ENCODE measurements at regions not wholly inside any gene's neighbourhood (a gene's known extent, or its start where the extent isn't known, plus 50 kb on each side); places are given as distances from the start of the nearest gene placed in this dataset.

GRCh38 chr14:65833267-65833880 lies 420.8 kb downstream of the FUT8 start:
- no peak for DNase-seq (ENCODE audit: low spot score)
- Mint-ChIP-seq H3K27me3 (ENCODE audit: unreplicated experiment) (peaks cover 5% of the 10 kb centered on the region), H3K4me3 (ENCODE audit: unreplicated experiment) (no peak overlapping the region), H3K4me1 (ENCODE audit: unreplicated experiment) (peaks cover 16% of the 10 kb centered on the region), H3K27ac (ENCODE audit: unreplicated experiment) (no peak overlapping the region), H3K36me3 (ENCODE audit: low read depth, unreplicated experiment) (peaks cover 6% of the 10 kb centered on the region), H3K9me3 (ENCODE audit: unreplicated experiment) (no peaks in the 10 kb centered on the region)
- no peak for TF ChIP-seq CTCF (IDR thresholded peaks at IDR 0.05; ENCODE audit: unreplicated experiment)

- DNase-seq (ENCODE audit: low spot score), result no peak
- H3K9me3 Mint-ChIP-seq (ENCODE audit: unreplicated experiment), result no peaks in the 10 kb centered on the region
Observed at GRCh38 chr14:65834051-65834450, 421.5 kb downstream of the FUT8 start.

GRCh38 chr14:65834812-65835211 lies 422.3 kb downstream of the FUT8 start:
- Mint-ChIP-seq H3K4me1 (ENCODE audit: unreplicated experiment) (peaks cover 27% of the 10 kb centered on the region), H3K4me3 (ENCODE audit: unreplicated experiment) (no peak overlapping the region), H3K27me3 (ENCODE audit: unreplicated experiment) (peaks cover 9% of the 10 kb centered on the region), H3K9me3 (ENCODE audit: unreplicated experiment) (no peaks in the 10 kb centered on the region), H3K36me3 (ENCODE audit: low read depth, unreplicated experiment) (peaks cover 6% of the 10 kb centered on the region), H3K27ac (ENCODE audit: unreplicated experiment) (no peak overlapping the region)
- DNase-seq (ENCODE audit: low spot score), result no peak
- TF ChIP-seq CTCF (IDR thresholded peaks at IDR 0.05; ENCODE audit: unreplicated experiment), result no peak

More at GRCh38 chr14:65834051-65834450, 421.5 kb downstream of the FUT8 start:
- Mint-ChIP-seq H3K4me3 (ENCODE audit: unreplicated experiment) (no peak overlapping the region), H3K27ac (ENCODE audit: unreplicated experiment) (no peak overlapping the region), H3K4me1 (ENCODE audit: unreplicated experiment) (peaks cover 21% of the 10 kb centered on the region), H3K36me3 (ENCODE audit: low read depth, unreplicated experiment) (peaks cover 6% of the 10 kb centered on the region), H3K27me3 (ENCODE audit: unreplicated experiment) (peaks cover 9% of the 10 kb centered on the region)
- TF ChIP-seq CTCF (IDR thresholded peaks at IDR 0.05; ENCODE audit: unreplicated experiment), result no peak

- H3K4me1 Mint-ChIP-seq (ENCODE audit: unreplicated experiment), result peaks cover 29% of the 10 kb centered on the region
- H3K27me3 Mint-ChIP-seq (ENCODE audit: unreplicated experiment), result peaks cover 5% of the 10 kb centered on the region
- H3K27ac Mint-ChIP-seq (ENCODE audit: unreplicated experiment), result no peak overlapping the region
- no peak for TF ChIP-seq CTCF (IDR thresholded peaks at IDR 0.05; ENCODE audit: unreplicated experiment)
- peaks cover 6% of the 10 kb centered on the region for H3K36me3 Mint-ChIP-seq (ENCODE audit: low read depth, unreplicated experiment)
- DNase-seq (ENCODE audit: low spot score), result no peak
- no peaks in the 10 kb centered on the region for H3K9me3 Mint-ChIP-seq (ENCODE audit: unreplicated experiment)
- H3K4me3 Mint-ChIP-seq (ENCODE audit: unreplicated experiment), result no peak overlapping the region
Observed at GRCh38 chr14:65835501-65835900, 423.0 kb downstream of the FUT8 start.

GRCh38 chr14:65838565-65838964 lies 426.0 kb downstream of the FUT8 start:
- Mint-ChIP-seq H3K4me3 (ENCODE audit: unreplicated experiment) (no peak overlapping the region), H3K9me3 (ENCODE audit: unreplicated experiment) (no peaks in the 10 kb centered on the region), H3K36me3 (ENCODE audit: low read depth, unreplicated experiment) (peaks cover 6% of the 10 kb centered on the region), H3K4me1 (ENCODE audit: unreplicated experiment) (peaks cover 29% of the 10 kb centered on the region), H3K27me3 (ENCODE audit: unreplicated experiment) (peaks cover 3% of the 10 kb centered on the region), H3K27ac (ENCODE audit: unreplicated experiment) (no peak overlapping the region)
- no peak for DNase-seq (ENCODE audit: low spot score)
- no peak for TF ChIP-seq CTCF (IDR thresholded peaks at IDR 0.05; ENCODE audit: unreplicated experiment)
